Head of caudate nucleus (tissue), 42 donors: ENCODE measurements at regions not wholly inside any gene's neighbourhood (a gene's known extent, or its start where the extent isn't known, plus 50 kb on each side); places are given as distances from the start of the nearest gene placed in this dataset.

ENCODE experiments used
- DNase-seq, 42 donors: peaks; one replicate each; pipeline versions ENCODE4 v3.0.0 to v3.0.0-alpha.2; 2020 to 2021; ENCODE audit warnings: mixed read lengths in 7 of 42
- intact Hi-C: fragments of 100-400 bp; cut with DNase I; formaldehyde crosslinking; loops from one replicate; pipeline ENCODE4 v1.15.0; 2022

DNA sequence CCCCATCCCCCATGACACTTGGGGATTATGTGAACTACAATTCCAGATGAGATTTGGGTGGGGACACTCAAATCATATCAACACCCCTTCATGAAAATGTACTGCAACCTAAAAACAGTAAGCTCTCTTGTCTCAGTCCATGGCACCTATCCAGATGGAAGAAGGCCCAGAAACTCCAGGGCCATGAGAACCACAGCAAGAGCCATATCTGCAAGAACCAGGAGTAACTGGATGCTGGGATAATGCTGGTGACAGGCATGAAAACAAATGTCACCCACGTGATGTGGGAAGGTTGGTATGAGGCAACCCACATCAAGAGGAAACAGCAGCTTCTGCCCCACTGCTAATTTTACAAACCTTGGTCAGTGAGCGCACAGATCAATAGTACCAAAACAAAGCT lies 400.1 kb upstream of the ERCC4 start:
- DNase-seq, result no peak
- intact Hi-C loops, result no loop called here

DNA sequence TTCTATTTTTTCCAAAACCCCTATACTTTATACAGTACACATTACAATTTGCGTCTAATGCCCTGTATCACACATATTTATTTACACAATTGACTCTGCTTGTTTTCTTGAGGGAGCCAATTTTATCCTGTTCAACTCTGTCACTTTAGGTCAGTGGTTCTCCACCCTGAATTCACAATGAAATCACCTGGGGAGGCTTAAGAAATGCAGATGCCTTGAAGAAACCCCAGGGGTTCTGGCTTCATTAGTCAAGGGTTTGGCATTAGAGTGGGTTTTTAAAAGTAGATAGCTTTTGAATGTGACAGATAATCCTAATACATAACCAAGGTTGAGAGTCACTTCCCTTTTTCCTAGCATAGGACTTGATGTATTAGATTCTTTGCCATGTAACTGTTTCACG lies 398.6 kb upstream of the ERCC4 start:
- intact Hi-C loops, result no loop called here
- DNase-seq, result no peak

DNA sequence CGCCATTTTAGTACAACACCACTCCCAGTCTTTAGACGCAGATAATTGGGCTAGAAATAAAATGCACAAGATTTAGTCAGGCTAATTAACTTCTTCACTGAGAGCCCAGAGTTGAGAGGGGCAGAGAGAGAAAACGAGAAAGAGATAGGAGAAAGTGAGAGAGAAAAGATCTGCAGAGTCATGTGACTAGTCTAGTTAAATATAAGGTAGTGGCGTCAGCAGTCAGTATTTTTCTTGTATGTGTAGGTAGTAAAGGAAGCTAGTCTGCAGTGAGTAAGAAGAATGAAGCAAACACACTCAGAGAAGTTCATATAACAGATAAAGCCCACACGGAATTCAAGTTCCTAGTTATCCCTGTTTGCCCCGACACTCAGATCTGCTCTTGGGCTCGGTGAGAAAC lies 392.6 kb upstream of the ERCC4 start:
- intact Hi-C loops, result no loop called here
- no peak for DNase-seq

DNA sequence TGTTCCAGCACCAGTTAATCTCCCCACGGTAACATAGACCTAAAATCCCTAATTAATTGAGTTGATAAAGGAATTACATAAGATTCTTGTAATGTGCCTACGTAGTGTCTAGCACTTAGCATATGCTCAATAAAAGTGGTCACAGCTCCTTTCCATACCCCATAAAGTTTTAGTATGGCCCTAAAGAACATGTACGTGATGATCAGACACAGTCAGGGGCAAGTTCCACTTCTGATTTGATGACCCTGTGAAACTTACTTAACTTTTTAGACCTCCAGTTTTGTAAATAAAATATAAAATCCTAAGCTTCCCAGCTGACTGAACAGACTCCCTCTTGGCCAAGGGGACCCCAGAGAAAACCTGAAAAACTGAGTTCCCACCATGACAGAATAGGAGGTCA lies 391.3 kb upstream of the ERCC4 start:
- intact Hi-C loops, result no loop called here
- DNase-seq, result no peak

DNA sequence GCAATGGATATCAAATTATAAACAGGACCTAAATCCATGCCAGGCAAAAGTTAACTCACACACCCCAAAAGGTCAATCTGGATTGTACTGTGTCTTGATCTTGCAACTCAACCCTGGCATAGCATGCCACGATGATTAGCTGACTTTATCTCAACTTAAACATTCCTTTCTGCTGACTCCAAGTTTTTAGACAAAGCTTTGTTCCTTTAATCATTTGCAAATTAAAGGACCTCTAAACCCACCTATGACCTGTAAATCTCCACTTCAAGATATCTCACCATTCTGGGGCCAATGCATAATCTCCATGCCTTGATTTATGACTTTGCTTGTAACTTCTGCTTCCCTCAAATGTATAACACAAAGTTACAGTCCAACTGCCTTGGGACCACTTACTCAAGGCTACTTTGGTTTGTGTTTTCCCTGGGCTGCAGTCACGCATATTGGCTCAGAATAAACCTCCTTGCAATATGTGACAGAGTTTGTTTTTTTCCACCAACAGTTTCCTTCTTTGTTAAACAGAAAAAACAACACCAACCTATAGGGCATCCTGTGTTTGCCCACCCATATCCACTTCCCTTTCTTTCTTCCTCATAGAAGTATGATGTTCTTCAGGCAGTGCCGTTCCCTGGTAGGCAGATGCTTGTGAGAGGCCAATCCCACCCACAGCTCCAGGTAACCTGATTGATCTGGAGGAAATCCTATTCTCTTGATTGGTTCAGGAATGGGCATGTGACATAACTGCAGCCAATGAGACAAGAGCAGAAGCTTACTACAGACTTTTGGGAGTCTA lies 390.6 kb upstream of the ERCC4 start:
- DNase-seq, result no peak
- intact Hi-C loops, result no loop called here

DNA sequence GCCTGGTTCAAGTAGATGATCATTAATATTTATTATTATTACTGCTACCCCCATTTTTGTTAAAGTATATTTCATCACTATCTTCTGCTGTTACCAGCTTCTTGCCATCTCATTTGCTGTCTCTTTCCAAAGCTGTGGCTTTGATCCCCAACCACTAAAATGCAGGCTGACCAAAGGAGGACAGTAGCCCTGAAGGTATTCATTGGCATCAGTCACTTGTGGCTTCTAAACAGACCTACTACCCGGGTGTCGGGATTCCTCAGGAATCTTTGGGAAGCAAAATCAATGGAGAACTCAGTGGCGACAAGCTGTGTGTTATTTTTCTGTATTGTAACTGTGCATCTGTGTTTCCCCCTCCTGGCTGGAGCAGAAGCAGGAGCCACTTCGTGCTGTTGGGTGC lies 379.2 kb upstream of the ERCC4 start:
- intact Hi-C loops, result no loop called here
- DNase-seq, result no peak

DNA sequence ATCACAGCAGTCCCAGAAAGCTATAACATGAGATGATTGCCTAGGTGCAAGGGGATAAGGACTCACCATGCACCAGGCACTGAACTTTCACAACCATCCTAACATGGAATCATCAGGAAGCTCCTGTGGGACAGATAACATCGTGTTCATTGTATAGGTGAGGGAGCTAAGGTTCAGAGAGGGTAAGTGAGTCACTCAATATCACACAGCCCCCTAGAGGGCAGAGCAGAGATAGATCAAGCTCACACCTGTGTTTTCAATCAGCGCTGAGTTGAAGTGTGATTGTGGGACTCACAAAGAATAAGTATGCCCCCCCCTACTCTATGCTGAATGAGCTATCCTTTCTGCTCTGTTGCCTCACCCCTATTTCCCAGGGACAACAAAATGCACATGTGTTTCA lies 377.7 kb upstream of the ERCC4 start:
- intact Hi-C loops, result no loop called here
- DNase-seq, result no peak

DNA sequence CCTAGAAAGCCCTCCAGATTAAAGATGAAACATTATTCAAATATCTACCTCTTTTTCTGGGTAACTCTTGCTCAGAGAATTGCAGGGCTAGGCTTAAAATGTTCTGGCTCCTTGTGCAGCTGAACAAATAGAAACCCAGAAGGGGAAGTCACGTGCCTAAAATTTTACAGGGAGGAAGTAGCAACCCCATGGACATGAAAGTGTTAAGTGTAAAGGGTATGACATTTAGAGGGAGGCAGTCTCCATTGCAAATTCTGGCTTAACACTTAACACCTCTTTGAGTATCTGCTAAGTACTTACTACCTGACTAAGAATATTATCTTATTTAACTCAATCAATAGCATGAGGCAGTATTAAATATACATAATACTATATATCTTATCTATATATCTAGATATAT lies 376.1 kb upstream of the ERCC4 start:
- intact Hi-C loops, result no loop called here
- DNase-seq, result no peak

DNA sequence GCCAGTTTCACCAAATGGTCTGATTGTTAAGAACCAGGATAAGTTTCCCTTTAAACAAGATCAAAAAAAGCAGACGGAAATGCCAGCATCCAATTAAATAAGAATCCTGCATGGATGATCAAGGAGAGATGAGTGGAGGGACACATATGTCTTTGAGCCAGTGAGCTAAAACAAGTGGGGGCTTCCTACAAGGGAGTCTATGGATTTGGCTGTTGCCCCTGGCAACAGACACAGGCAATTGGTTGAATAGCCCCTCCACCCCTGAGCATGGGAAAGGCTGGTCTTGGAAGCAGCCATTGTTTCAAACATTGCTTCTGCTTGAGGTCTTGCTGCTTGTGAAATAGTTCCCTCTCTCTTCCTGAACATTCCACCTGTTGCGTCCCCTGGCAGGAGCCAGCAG lies 374.7 kb upstream of the ERCC4 start:
- DNase-seq, result no peak
- intact Hi-C loops, result no loop called here

DNA sequence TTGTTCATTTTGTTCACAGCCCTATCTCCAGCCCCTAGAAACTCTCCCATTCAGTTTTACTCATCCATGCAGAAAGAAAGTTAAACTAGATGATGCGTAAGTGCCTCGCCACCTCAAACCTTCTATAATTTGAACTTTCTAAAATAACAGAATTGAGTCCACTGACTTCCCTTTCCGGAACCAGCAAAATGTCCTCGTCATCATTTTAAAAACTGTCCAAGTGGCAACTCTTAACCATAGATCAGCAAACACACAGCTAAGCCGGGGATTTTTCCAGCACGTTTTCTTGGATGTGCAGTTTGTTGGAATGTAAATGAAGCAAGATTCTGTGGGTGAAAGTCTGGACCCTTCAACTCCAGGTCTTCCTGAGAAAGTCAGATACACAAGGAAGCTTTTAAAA lies 369.7 kb upstream of the ERCC4 start:
- no peak for DNase-seq
- intact Hi-C loops, result no loop called here

DNA sequence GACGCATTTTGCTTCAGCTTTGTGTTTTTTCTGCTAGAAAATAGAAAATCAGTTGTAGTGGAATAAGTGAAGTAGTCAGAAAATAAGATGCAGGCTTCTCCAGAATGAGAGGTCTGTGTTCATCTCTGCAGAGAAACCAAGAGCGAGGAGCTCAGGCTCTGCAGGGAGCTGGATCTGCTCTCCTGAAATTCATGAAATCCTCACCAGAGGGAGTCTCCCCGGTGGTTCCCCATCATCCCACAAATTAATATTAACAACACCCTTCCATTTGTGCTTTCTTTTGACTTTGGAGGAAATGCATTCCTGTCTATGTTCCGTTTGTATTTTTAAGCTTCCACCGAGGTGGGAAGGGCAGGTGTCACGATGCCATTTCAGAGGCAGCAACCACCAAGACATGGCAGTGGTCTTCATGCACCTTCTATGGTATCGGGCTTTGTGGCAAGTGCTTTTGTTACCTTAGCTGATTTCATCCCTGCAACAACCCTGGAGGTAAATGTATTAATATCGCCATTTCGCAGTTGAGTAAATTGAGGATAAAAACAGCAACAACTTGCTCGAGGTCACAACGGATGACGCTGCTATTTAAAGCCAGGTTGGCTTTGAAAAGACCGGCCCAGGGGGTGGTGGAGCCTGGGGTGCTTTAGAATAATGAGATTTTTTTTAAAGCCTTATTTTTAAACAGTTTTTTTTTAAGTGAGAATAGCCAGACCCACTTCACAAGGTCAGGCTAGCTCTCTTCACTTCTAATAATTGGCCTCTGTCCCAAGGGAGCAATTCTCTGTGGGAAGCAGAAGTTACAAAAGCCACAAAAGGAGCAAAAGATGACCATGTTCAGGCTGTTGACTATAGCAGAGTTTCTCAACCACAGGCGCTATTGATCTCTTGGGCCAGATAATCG lies 367.6 kb upstream of the ERCC4 start:
- intact Hi-C loops, result no loop called here
- peak in 26 of 42 donors; percentile 5 to 67 (median 32) for DNase-seq

DNA sequence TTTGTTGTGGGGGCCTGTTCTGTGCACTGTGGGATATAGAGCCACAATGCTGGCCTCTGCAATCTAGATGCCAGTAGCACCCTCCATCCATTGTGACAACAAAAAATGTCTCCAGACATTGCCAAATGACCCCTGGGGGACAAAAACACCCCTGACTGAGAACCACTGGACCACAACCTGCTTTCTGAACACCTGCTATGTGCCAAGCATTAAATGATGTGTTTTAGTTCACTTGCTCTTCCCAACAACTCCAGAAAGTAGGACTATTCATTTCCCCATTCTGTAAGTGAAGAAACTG lies 367.0 kb upstream of the ERCC4 start:
- DNase-seq, result no peak
- intact Hi-C loops, result no loop called here

DNA sequence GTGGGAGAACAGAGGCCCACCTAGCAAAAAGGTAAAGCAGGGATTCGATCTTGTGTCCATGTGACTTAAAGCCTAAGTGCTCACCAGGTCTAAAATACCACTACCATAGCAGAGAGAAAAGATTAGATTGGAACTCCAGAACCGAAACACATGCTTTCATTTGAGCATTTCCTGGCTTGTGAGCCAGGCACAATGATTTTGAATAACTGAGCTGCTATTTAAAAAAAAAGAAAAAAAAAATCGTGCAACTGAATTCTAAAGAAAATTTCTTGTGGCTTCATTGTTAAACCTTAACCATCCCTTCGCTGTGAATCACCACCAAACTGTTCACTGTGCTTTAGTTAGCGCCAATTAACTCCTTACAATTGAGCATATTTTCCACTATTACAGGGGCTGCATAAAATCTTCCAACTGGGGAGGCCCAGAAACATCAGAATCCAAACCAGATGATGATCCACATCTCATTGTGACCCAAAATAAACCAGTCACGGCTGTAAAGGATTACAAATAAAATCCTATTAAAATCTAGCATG lies 366.4 kb upstream of the ERCC4 start:
- intact Hi-C loops, result no loop called here
- no peak for DNase-seq

DNA sequence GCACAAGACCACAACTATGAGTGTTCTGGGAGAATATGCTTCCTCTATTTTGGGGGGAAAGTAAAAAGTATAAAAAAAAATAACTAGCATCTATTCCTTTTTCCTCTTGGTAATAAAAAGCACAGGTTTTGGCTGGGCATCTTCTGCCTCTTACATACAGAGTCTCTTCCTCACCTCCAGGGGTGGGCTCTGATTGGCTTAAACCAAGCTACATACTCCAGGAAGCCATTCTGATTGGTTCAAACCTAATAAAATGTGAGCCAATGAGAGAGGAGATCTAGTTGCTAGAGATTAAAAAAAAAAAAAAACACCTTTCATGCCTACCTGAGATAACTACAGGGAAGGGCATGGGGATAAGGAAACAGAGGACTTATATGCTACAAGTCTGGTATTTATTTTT lies 365.9 kb upstream of the ERCC4 start:
- intact Hi-C loops, result no loop called here
- DNase-seq, result no peak

DNA sequence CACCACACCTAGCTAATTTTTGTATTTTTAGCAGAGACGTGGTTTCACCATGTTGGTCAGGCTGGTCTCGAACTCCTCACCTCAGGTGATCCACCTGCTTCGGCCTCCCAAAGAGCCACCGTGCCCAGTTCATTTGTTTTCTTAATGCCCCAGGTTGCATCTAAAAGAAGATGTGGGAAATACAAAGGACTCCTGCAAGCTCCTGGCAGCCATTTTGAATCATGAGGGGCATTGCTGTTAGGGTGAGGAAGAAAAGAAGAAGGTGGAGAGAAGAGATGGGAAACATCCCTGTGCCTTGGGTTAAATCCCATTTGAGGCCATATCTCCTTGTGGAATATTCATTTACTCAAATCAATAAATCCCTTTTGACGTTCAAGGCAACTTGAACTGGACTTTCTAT lies 365.3 kb upstream of the ERCC4 start:
- DNase-seq, result no peak
- intact Hi-C loops, result no loop called here

DNA sequence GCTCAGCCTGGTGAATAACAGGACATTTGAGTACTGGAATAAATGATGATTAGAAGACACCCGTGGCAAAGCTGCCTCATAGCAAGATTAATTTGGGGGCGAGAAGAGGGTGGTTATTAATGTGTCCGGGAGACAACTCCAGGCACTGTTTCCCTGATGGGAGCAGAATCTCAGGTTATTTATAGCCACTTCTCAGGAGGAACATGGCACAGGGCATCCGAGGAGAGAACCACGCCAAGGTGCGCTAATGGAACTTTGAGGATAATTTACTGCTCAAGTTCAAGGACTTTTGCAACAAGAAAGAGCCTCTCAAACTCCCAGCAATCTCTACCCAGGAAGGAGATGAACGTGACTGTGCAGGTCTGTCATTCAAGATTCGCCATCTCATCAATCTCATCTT lies 362.5 kb upstream of the ERCC4 start:
- intact Hi-C loops, result no loop called here
- DNase-seq, result no peak

DNA sequence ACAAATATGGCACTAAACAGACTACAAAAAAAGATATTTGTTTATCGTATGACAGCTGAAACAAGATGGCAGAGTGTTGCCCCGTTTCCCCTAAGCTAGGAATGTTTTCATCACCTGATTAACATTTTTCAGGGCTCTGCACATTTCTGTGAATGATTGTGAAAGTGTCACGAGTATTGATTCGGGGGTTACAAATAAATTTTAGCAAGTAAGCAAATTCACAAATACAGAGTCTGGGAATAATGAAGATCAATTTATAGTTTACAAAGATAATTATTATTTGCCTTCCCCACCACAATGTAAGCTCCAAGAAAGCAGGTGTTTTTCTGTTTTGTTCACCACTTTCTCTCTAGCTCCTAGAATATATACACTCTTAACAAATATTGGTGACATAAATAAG lies 361.2 kb upstream of the ERCC4 start:
- intact Hi-C loops, result no loop called here
- DNase-seq, result no peak

DNA sequence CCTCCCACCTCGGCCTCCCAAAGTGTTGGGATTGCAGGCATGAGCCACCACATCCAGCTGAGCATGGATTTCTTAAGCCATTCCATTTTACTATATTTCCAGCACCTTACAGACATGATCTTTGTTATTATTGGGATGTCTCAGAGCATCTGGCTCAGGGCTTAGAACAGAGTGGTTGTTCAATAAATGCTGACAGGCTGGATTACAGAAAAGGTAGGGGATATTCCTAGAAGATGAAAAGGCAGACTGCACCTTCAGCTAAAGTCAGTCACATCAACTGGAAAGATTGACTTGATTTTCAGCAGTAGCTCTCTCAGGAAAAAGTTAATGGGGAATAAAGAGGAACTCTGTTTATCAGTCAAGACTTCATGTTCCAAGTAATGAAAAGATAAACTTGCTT lies 360.3 kb upstream of the ERCC4 start:
- no peak for DNase-seq
- intact Hi-C loops, result no loop called here

DNA sequence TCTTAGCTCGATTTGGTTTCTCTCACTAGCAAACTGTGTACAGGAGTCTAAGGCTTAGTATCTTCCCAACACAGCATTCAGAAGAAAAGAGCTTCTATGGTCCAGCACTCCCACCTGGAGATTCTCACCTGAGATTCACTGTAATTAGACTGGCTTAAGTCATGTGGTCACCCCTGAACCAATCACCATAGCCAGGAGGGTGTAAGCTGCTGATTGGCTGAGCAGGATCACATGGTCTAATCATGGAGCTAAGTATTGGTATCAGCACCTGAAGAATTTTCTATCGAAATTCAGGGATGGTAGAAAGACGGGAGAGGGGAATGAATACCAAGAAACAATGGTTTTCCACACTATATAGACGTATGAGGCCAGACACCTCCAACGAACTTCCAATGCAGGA lies 359.8 kb upstream of the ERCC4 start:
- no peak for DNase-seq
- intact Hi-C loops, result no loop called here

DNA sequence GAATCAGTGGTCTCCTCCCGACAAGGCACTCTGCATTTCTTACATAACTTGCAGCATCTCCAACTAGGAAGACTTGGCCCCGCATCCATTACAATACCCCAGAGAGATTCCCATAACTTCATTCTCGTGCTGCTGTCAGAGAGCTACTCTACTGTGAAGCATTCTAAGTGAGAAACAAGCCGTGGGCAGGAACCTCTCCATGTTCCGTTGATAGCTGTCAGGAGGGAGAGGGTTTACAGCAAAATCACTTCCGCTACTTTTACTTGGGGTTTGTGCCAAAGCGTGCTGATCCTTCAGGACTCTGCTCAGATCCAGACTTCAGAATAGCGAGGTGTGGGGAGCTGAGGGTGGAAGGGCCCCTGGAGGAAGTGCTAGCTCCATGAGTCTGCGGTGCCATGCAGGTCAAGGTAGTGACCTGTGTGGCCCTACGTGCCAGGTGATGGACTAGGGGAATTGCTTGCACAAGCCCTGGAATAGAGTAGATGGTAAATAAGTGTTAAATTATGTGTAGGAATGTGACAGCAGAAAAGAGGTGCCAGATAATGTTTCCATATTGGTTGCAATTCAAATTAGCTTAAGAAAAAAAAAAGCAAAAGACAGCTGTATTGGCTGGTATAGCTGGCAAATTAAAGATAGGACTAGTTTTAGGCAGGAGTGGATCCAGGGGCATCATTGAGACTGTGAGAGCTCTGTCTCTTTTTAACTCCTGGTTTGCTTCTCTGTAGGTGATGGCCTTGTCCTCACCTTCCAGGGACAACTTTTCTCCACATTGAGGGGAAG lies 358.5 kb upstream of the ERCC4 start:
- DNase-seq, result peak in 22 of 42 donors; percentile 2 to 58 (median 16)
- intact Hi-C loops, result no loop called here
